IMR-90 (cell line): ENCODE measurements at regions not wholly inside any gene's neighbourhood (a gene's known extent, or its start where the extent isn't known, plus 50 kb on each side); places are given as distances from the start of the nearest gene placed in this dataset.

Experiments used
- ATAC-seq: fragments of 200-7000 bp; cut with Tn5 transposase; 2 replicates; pipeline ENCODE4 v1.9.1; 2020; ENCODE audit warnings: low read depth, mild to moderate bottlenecking, moderate library complexity
- BruUV-seq: library from RNA; stranded (reverse); fragments of 400-500 nt; replicated peaks from 2 replicates; lab custom pipeline; 2021; lab: Mats Ljungman, UMichigan
- CTCF ChIA-PET: fragments of 300-600 bp; formaldehyde crosslinking; extraction: SDS; loops from one replicate; lab custom pipeline; 2021; ENCODE audit warnings: antibody characterized with exemption; lab: Yijun Ruan, JAX
- POLR2A ChIA-PET: fragments of 300-600 bp; sonication (Branson Sonifier 250); formaldehyde crosslinking; loops from one replicate; lab custom pipeline; 2022; ENCODE audit warnings: antibody characterized with exemption; ENCODE audit not compliant: unreplicated experiment; lab: Charles Lee
- DNase-seq: peaks from one replicate; pipeline ENCODE4 v3.0.0; 2013
- H2AFZ ChIP-seq: replicated peaks from 2 replicates; pipeline ENCODE3; 2013; ENCODE audit warnings: low read length, mild to moderate bottlenecking; ENCODE audit not compliant: poor library complexity
- H2AK5ac ChIP-seq: 2 replicates; pipeline ENCODE4 v1.6.1; 2013; ENCODE audit warnings: low read depth, low read length, inconsistent platforms
- H2AK9ac ChIP-seq: replicated peaks from 2 replicates; pipeline ENCODE3; 2013; ENCODE audit warnings: mild to moderate bottlenecking, low read depth, low read length, moderate library complexity; ENCODE audit not compliant: poor library complexity
- H2BK120ac ChIP-seq: 2 replicates; pipeline ENCODE4 v1.6.1; 2013; ENCODE audit warnings: low read depth, low read length, inconsistent platforms
- H2BK15ac ChIP-seq: 3 replicates; pipeline ENCODE4 v1.6.1; 2013; ENCODE audit warnings: low read depth, low read length, inconsistent platforms
- H2BK20ac ChIP-seq: 2 replicates; pipeline ENCODE4 v1.6.1; 2013; ENCODE audit warnings: low read depth, mild to moderate bottlenecking, inconsistent platforms, low read length, moderate library complexity
- H2BK5ac ChIP-seq: 2 replicates; pipeline ENCODE4 v1.6.1; 2013; ENCODE audit warnings: mild to moderate bottlenecking, low read depth, low read length, inconsistent platforms; ENCODE audit not compliant: poor library complexity, severe bottlenecking
- H3K14ac ChIP-seq: replicated peaks from 2 replicates; pipeline ENCODE4 v1.6.1; 2013; ENCODE audit warnings: low read depth, low read length, inconsistent platforms
- H3K18ac ChIP-seq: 2 replicates; pipeline ENCODE4 v1.6.1; 2013; ENCODE audit warnings: low read depth, low read length, control low read depth
- H3K23ac ChIP-seq: 2 replicates; pipeline ENCODE4 v1.6.1; 2013; ENCODE audit warnings: low read depth, low read length, inconsistent platforms
- H3K27ac ChIP-seq: 2 replicates; pipeline ENCODE4 v1.5.1; 2013; ENCODE audit warnings: mild to moderate bottlenecking, control low read depth, low read length; ENCODE audit not compliant: insufficient read depth
- H3K27me3 ChIP-seq: 2 replicates; pipeline ENCODE4 v1.6.1; 2013; ENCODE audit warnings: low read length; ENCODE audit not compliant: control insufficient read depth, insufficient read depth
- H3K36me3 ChIP-seq: 2 replicates; pipeline ENCODE4 v1.6.1; 2013; ENCODE audit warnings: low read length, mixed read lengths; ENCODE audit not compliant: control insufficient read depth, insufficient read depth
- H3K4ac ChIP-seq: 2 replicates; pipeline ENCODE4 v1.6.1; 2013; ENCODE audit warnings: low read depth, low read length, inconsistent platforms
- H3K4me1 ChIP-seq: 2 replicates; pipeline ENCODE4 v1.6.1; 2013; ENCODE audit warnings: low read length, mixed read lengths; ENCODE audit not compliant: control insufficient read depth, insufficient read depth
- H3K4me2 ChIP-seq: 2 replicates; pipeline ENCODE4 v1.6.1; 2013; ENCODE audit warnings: low read depth, mild to moderate bottlenecking, control low read depth, low read length, moderate library complexity
- H3K4me3 ChIP-seq: 2 replicates; pipeline ENCODE4 v1.5.1; 2013; ENCODE audit warnings: low read depth, mild to moderate bottlenecking, control low read depth, low read length, moderate library complexity; ENCODE audit not compliant: insufficient read depth
- H3K56ac ChIP-seq: 2 replicates; pipeline ENCODE4 v1.6.1; 2013; ENCODE audit warnings: low read length, inconsistent platforms; ENCODE audit not compliant: insufficient read depth; ENCODE audit errors: extremely low read depth
- H3K79me1 ChIP-seq, 2 experiments: 2 replicates each; pipeline ENCODE4 v1.6.1; 2013; ENCODE audit warnings: low read length in 2 of 2, inconsistent platforms in 1 of 2, low read depth in 1 of 2
- H3K9ac ChIP-seq: 2 replicates; pipeline ENCODE4 v1.6.1; 2013; ENCODE audit warnings: low read depth, low read length, control low read depth
- H3K9me1 ChIP-seq: 2 replicates; pipeline ENCODE4 v1.6.1; 2013; ENCODE audit warnings: low read length, inconsistent platforms; ENCODE audit not compliant: insufficient read depth
- H3K9me3 ChIP-seq: 2 replicates; pipeline ENCODE4 v1.6.1; 2013; ENCODE audit warnings: low read length; ENCODE audit not compliant: control insufficient read depth, insufficient read depth
- H4K20me1 ChIP-seq: 2 replicates; pipeline ENCODE4 v1.6.1; 2013; ENCODE audit warnings: low read length, inconsistent platforms; ENCODE audit not compliant: insufficient read depth
- H4K5ac ChIP-seq: 2 replicates; pipeline ENCODE4 v1.6.1; 2013; ENCODE audit warnings: mild to moderate bottlenecking, low read depth, low read length, control low read depth
- H4K8ac ChIP-seq, 2 experiments: 2 replicates each; pipeline ENCODE4 v1.6.1; 2013; ENCODE audit warnings: low read depth in 2 of 2, low read length in 2 of 2, control low read depth in 1 of 2, inconsistent platforms in 1 of 2
- H4K91ac ChIP-seq: 2 replicates; pipeline ENCODE4 v1.6.1; 2013; ENCODE audit warnings: low read depth, low read length, inconsistent platforms; ENCODE audit not compliant: insufficient read depth
- CEBPB ChIP-seq: IDR thresholded peaks from 2 replicates; pipeline ENCODE4 v1.6.1; 2012; ENCODE audit warnings: low read depth, low read length, improper control_type of control experiment
- MAZ ChIP-seq: IDR thresholded peaks from 2 replicates; pipeline ENCODE4 v1.6.1; 2012; ENCODE audit warnings: low read depth, mild to moderate bottlenecking, low read length, improper control_type of control experiment, moderate library complexity, borderline replicate concordance
- MXI1 ChIP-seq: IDR thresholded peaks from 2 replicates; pipeline ENCODE4 v1.6.1; 2012; ENCODE audit warnings: low read depth, mild to moderate bottlenecking, low read length, moderate library complexity, borderline replicate concordance
- POLR2A ChIP-seq: IDR thresholded peaks from 2 replicates; pipeline ENCODE4 v1.6.1; 2012; ENCODE audit warnings: mild to moderate bottlenecking, low read depth, low read length
- RAD21 ChIP-seq: IDR thresholded peaks from 2 replicates; pipeline ENCODE4 v1.6.1; 2012; ENCODE audit warnings: low read length, improper control_type of control experiment
- RCOR1 ChIP-seq: IDR thresholded peaks from 2 replicates; pipeline ENCODE4 v1.6.1; 2012; ENCODE audit warnings: mild to moderate bottlenecking, low read length, improper control_type of control experiment; ENCODE audit not compliant: insufficient replicate concordance
- RFX5 ChIP-seq: IDR thresholded peaks from 2 replicates; pipeline ENCODE4 v1.8.0; 2012; ENCODE audit warnings: low read depth, mild to moderate bottlenecking, low read length, moderate library complexity
- WGBS, 2 experiments: methylation state at CpG; one replicate each; pipeline versions ENCODE4 v1.1.5 to v1.1.7; 2013; ENCODE audit warnings: missing lambda C conversion rate in 2 of 2; ENCODE audit not compliant: insufficient read length in 1 of 2; ENCODE audit errors: extremely low coverage in 2 of 2; 5-methylcytosine and 5-hydroxymethylcytosine counted together
- dilution Hi-C: fragments of 300-500 bp; cut with HindIII; formaldehyde crosslinking; loops from one replicate; pipeline ENCODE4 v1.14.3; 2018; ENCODE audit warnings: low sequenced_read_pairs; ENCODE audit not compliant: unreplicated experiment
- in situ Hi-C: fragments of 300-500 bp; cut with MboI; formaldehyde crosslinking; loops from 3 replicates; pipeline ENCODE4 v1.14.3; 2019; ENCODE audit warnings: low sequenced_read_pairs, inconsistent platforms, mixed read lengths
- intact Hi-C: fragments of 100-400 bp; cut with micrococcal nuclease; formaldehyde crosslinking; loops from 2 replicates; pipeline ENCODE4 v1.10.0; 2022
- TF ChIP-seq, protein P1 (sequence below): fragments of 150-350 bp; IDR thresholded peaks from 2 replicates; pipeline ENCODE4 v1.6.1; 2017; ENCODE audit warnings: mild to moderate bottlenecking, antibody characterized with exemption, low read length, low read depth
- TF ChIP-seq, protein P2 (sequence below): conservative IDR thresholded peaks from 2 replicates; pipeline ENCODE4 v1.5.1; 2012; ENCODE audit warnings: mild to moderate bottlenecking, low read depth, low read length, improper control_type of control experiment

DNA sequence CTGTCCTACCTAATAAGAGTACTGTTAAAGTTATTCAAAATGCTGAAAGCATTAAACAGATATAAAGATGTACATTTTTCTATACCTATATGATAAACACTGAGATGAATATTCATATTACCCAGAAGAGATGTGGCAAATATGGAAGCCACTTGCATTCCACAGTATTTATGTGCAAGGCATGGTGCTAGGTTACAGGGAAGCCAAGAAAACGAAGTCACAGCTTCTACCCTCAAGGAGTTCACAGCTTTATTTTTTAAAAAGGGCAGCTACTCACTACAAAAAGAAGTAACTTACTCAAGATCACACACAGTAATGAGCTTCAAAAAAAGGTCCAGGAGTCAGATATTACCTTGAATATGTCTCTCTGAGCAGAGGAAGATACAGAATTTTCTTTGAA, 484.6 kb downstream of the ZNF608 start:
- no CpG with 5 or more reads among the region's 1 CpG for WGBS, 2 experiments
- TF ChIP-seq POLR2A (no peak), RFX5 (no peak), RAD21 (no peak), MAZ (no peak), CEBPB (no peak), RCOR1 (no peak), MXI1 (no peak)
- TF ChIP-seq, protein P1, sequence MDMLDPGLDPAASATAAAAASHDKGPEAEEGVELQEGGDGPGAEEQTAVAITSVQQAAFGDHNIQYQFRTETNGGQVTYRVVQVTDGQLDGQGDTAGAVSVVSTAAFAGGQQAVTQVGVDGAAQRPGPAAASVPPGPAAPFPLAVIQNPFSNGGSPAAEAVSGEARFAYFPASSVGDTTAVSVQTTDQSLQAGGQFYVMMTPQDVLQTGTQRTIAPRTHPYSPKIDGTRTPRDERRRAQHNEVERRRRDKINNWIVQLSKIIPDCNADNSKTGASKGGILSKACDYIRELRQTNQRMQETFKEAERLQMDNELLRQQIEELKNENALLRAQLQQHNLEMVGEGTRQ: no peak
- TF ChIP-seq, protein P2, sequence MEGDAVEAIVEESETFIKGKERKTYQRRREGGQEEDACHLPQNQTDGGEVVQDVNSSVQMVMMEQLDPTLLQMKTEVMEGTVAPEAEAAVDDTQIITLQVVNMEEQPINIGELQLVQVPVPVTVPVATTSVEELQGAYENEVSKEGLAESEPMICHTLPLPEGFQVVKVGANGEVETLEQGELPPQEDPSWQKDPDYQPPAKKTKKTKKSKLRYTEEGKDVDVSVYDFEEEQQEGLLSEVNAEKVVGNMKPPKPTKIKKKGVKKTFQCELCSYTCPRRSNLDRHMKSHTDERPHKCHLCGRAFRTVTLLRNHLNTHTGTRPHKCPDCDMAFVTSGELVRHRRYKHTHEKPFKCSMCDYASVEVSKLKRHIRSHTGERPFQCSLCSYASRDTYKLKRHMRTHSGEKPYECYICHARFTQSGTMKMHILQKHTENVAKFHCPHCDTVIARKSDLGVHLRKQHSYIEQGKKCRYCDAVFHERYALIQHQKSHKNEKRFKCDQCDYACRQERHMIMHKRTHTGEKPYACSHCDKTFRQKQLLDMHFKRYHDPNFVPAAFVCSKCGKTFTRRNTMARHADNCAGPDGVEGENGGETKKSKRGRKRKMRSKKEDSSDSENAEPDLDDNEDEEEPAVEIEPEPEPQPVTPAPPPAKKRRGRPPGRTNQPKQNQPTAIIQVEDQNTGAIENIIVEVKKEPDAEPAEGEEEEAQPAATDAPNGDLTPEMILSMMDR: no peak
- CTCF ChIA-PET: no interaction called here

More for the DNA sequence above, 484.6 kb downstream of the ZNF608 start:
- H3K4ac ChIP-seq: no peak overlapping the region
- H2BK120ac ChIP-seq: no peak overlapping the region
- DNase-seq: no peak
- H3K36me3 ChIP-seq: no peaks in the 10 kb centered on the region
- no peak for ATAC-seq
- H3K9me3 ChIP-seq: no peaks in the 10 kb centered on the region
- H4K91ac ChIP-seq: no peak overlapping the region
- H2BK15ac ChIP-seq: no peak overlapping the region
- no peak overlapping the region for H3K27ac ChIP-seq
- dilution Hi-C loops: no loop called here
- H3K23ac ChIP-seq: no peak overlapping the region
- H3K79me1 ChIP-seq: no peaks in the 10 kb centered on the region
- H2AK9ac ChIP-seq: no peak overlapping the region
- intact Hi-C loops: no loop called here
- BruUV-seq: no TSS peak
- no peaks in the 10 kb centered on the region; the same call in 1 of the 2 replicates for H3K9me1 ChIP-seq
- H2BK20ac ChIP-seq: no peak overlapping the region
- no peak overlapping the region for H2AFZ ChIP-seq
- no peak overlapping the region for H4K8ac ChIP-seq
- no peak overlapping the region for H3K9ac ChIP-seq
- no peak overlapping the region for H3K56ac ChIP-seq
- H3K27me3 ChIP-seq: peaks cover 6% of the 10 kb centered on the region; the same call in 1 of the 2 replicates
- no peak overlapping the region for H4K5ac ChIP-seq
- H2AK5ac ChIP-seq: no peak overlapping the region
- H3K18ac ChIP-seq: no peak overlapping the region
- no peak overlapping the region for H3K14ac ChIP-seq
- in situ Hi-C loops: no loop called here
- no peak overlapping the region for H3K4me3 ChIP-seq
- H2BK5ac ChIP-seq: no peak overlapping the region
- no peaks in the 10 kb centered on the region for H4K20me1 ChIP-seq
- H3K4me2 ChIP-seq: no peak overlapping the region
- POLR2A ChIA-PET: no interaction called here
- peaks cover 2% of the 10 kb centered on the region; the same call in 1 of the 2 replicates for H3K4me1 ChIP-seq
